ENCODE measurements at regions not wholly inside any gene's neighbourhood (a gene's known extent, or its start where the extent isn't known, plus 50 kb on each side); places are given as distances from the start of the nearest gene placed in this dataset.

DNA sequence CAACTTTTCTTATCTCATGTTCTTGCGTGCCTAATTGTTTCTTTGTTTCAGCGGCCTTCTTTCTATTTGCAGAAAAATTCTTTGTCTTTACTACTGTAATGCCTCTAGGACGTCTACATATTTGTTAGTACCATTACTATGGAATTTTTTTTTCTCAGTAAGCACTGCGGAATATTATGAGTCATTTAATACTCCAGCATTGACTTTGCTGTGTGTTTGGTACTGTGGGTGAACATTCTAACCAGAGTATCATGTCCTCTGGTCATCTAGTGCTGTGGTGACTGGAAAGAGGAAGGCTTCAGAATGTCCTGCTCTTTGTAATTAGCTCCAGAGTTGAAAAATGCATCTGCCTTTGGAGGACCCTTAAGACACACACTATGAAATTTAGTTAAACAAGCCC is 58.5 kb upstream of the FERD3L start:
- intact Hi-C loops (cut with micrococcal nuclease), result no loop called here
- Histone ChIP-seq H3K9me3 (ENCODE audit: control extremely low read depth in 1 of 3, control insufficient read depth in 2 of 3, insufficient read depth in 1 of 3, low read length in 2 of 3) (no peaks in the 10 kb centered on the region), H3K27me3 (replicated peaks in 1 of 4; ENCODE audit: control extremely low read depth in 1 of 4, control insufficient read depth in 3 of 4, insufficient read depth in 4 of 4, low read length in 3 of 4) (no peaks in the 10 kb centered on the region), H3K4me1 (ENCODE audit: control insufficient read depth in 2 of 2, insufficient read depth in 2 of 2, low read length in 2 of 2) (no peaks in the 10 kb centered on the region), H4K20me1 (ENCODE audit: control insufficient read depth, insufficient read depth, low read length, poor library complexity, severe bottlenecking) (no peaks in the 10 kb centered on the region), H3K9ac (ENCODE audit: low read length) (no peak overlapping the region), H3K4me2 (replicated peaks; ENCODE audit: low read depth, low read length, poor library complexity, severe bottlenecking) (no peak overlapping the region), H3K4me3 (ENCODE audit: control extremely low read depth in 1 of 5, extremely low read depth in 1 of 5, insufficient read depth in 1 of 5, low read depth in 2 of 5, low read length in 4 of 5) (no peak overlapping the region), H3K27ac (ENCODE audit: low read length in 2 of 2) (no peak overlapping the region), H3K36me3 (replicated peaks in 1 of 2; ENCODE audit: control extremely low read depth in 1 of 2, control insufficient read depth in 1 of 2, extremely low read depth in 1 of 2, insufficient read depth in 2 of 2, low read length in 1 of 2) (no peaks in the 10 kb centered on the region), H2AFZ (ENCODE audit: insufficient read depth, low read depth, low read length, poor library complexity, severe bottlenecking) (no peak overlapping the region), H3K79me2 (ENCODE audit: control insufficient read depth, insufficient read depth, low read length) (no peaks in the 10 kb centered on the region)
- no peak for ATAC-seq (ENCODE audit: low read depth)
- no peak overlapping the region for H3K4me3 Mint-ChIP-seq
- no peaks in the 10 kb centered on the region for H3K27me3 Mint-ChIP-seq
- no peaks in the 10 kb centered on the region for H3K4me1 Mint-ChIP-seq
- no peak for DNase-seq
- no peak overlapping the region for H3K27ac Mint-ChIP-seq
- ChIA-PET CTCF (no interaction called here), POLR2A (no interaction called here)
- no CpG with 5 or more reads among the region's 4 CpGs for WGBS (ENCODE audit: insufficient coverage)
- H3K9me3 Mint-ChIP-seq (ENCODE audit: insufficient read depth), result no peaks in the 10 kb centered on the region
- TF ChIP-seq, protein P1, sequence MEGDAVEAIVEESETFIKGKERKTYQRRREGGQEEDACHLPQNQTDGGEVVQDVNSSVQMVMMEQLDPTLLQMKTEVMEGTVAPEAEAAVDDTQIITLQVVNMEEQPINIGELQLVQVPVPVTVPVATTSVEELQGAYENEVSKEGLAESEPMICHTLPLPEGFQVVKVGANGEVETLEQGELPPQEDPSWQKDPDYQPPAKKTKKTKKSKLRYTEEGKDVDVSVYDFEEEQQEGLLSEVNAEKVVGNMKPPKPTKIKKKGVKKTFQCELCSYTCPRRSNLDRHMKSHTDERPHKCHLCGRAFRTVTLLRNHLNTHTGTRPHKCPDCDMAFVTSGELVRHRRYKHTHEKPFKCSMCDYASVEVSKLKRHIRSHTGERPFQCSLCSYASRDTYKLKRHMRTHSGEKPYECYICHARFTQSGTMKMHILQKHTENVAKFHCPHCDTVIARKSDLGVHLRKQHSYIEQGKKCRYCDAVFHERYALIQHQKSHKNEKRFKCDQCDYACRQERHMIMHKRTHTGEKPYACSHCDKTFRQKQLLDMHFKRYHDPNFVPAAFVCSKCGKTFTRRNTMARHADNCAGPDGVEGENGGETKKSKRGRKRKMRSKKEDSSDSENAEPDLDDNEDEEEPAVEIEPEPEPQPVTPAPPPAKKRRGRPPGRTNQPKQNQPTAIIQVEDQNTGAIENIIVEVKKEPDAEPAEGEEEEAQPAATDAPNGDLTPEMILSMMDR (IDR thresholded peaks at IDR 0.05), result no peak

DNA sequence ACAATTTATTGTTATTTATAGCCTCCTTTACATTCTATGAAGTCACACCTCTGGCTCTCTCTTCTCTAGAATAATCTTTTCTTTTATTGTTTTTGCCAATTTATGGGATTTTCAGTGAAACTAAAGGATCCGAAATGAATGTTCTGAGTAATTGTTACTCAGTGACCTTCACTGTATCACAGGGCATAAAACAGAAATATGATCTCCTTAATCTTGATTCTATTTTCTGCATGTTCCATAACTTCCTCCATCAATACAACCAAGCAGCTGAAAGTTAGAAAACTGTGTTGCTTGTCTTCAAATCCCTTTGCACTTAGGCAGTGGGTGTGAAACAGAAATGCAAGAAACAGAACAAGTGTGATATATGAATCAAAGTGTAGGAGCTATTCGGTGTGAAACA is 57.4 kb upstream of the FERD3L start:
- no peak overlapping the region for H3K9ac ChIP-seq (ENCODE audit: low read length)

More for the DNA sequence above, 57.4 kb upstream of the FERD3L start:
- Histone ChIP-seq H3K27ac (ENCODE audit: low read length in 2 of 2) (no peak overlapping the region), H3K9me3 (ENCODE audit: control extremely low read depth in 1 of 3, control insufficient read depth in 2 of 3, insufficient read depth in 1 of 3, low read length in 2 of 3) (no peaks in the 10 kb centered on the region), H3K4me3 (ENCODE audit: control extremely low read depth in 1 of 5, extremely low read depth in 1 of 5, insufficient read depth in 1 of 5, low read depth in 2 of 5, low read length in 4 of 5) (no peak overlapping the region), H2AFZ (ENCODE audit: insufficient read depth, low read depth, low read length, poor library complexity, severe bottlenecking) (no peak overlapping the region), H4K20me1 (ENCODE audit: control insufficient read depth, insufficient read depth, low read length, poor library complexity, severe bottlenecking) (no peaks in the 10 kb centered on the region), H3K4me2 (replicated peaks; ENCODE audit: low read depth, low read length, poor library complexity, severe bottlenecking) (no peak overlapping the region), H3K4me1 (ENCODE audit: control insufficient read depth in 2 of 2, insufficient read depth in 2 of 2, low read length in 2 of 2) (no peaks in the 10 kb centered on the region), H3K36me3 (replicated peaks in 1 of 2; ENCODE audit: control extremely low read depth in 1 of 2, control insufficient read depth in 1 of 2, extremely low read depth in 1 of 2, insufficient read depth in 2 of 2, low read length in 1 of 2) (no peaks in the 10 kb centered on the region), H3K79me2 (ENCODE audit: control insufficient read depth, insufficient read depth, low read length) (no peaks in the 10 kb centered on the region), H3K27me3 (replicated peaks in 1 of 4; ENCODE audit: control extremely low read depth in 1 of 4, control insufficient read depth in 3 of 4, insufficient read depth in 4 of 4, low read length in 3 of 4) (no peaks in the 10 kb centered on the region)
- no peaks in the 10 kb centered on the region for H3K4me1 Mint-ChIP-seq
- no peak for TF ChIP-seq EZH2 (IDR thresholded peaks at IDR 0.05; ENCODE audit: borderline replicate concordance, insufficient read depth, low read depth, low read length, poor library complexity, severe bottlenecking)
- TF ChIP-seq, protein P1 (IDR thresholded peaks at IDR 0.05), result no peak
- WGBS (ENCODE audit: insufficient coverage), result 100% methylated on average over 1 of the region's 2 CpGs
- ATAC-seq (ENCODE audit: low read depth) (no peak), DNase-seq (no peak)
- no peak overlapping the region for H3K27ac Mint-ChIP-seq
- H3K9me3 Mint-ChIP-seq (ENCODE audit: insufficient read depth), result no peaks in the 10 kb centered on the region
- ChIA-PET POLR2A (no interaction called here), CTCF (no interaction called here)
- H3K27me3 Mint-ChIP-seq, result no peaks in the 10 kb centered on the region
- intact Hi-C loops (cut with micrococcal nuclease), result no loop called here
- no peak overlapping the region for H3K4me3 Mint-ChIP-seq

All from B cell (primary cell).